ENCODE measurements at regions not wholly inside any gene's neighbourhood (a gene's known extent, or its start where the extent isn't known, plus 50 kb on each side); places are given as distances from the start of the nearest gene placed in this dataset.

DNA sequence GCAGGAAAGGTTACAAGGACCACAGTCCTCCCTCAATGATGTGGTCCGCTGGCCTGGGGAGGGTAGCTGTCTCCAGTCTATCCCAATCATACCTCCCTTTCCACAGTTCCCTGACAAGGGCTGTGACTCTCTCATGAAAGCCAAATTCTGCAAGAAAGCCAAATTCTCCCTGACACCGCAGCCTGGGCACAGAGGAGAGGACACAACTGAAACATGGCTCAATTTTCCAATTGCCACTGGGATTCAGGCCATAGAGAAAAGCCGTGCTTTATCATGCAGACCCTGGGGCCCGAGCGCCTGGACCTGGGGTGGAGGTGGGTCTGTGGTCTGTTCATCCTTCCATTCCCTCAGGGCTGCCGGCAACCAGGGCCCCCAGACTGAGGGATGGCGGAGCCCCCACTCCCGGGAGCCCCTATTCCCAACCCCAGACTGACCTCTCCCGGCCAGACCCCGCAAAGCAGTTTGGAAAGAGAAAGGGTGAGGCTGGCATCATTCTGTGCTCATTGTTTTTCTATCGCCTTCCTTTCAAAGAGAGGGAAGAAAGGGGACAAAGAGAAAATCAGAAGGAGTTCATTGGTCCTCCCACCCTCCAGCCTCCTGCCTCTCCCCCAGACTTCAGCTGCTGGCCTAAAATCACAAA is 239.5 kb downstream of the BUD13 start:
- TF ChIP-seq, protein P1, sequence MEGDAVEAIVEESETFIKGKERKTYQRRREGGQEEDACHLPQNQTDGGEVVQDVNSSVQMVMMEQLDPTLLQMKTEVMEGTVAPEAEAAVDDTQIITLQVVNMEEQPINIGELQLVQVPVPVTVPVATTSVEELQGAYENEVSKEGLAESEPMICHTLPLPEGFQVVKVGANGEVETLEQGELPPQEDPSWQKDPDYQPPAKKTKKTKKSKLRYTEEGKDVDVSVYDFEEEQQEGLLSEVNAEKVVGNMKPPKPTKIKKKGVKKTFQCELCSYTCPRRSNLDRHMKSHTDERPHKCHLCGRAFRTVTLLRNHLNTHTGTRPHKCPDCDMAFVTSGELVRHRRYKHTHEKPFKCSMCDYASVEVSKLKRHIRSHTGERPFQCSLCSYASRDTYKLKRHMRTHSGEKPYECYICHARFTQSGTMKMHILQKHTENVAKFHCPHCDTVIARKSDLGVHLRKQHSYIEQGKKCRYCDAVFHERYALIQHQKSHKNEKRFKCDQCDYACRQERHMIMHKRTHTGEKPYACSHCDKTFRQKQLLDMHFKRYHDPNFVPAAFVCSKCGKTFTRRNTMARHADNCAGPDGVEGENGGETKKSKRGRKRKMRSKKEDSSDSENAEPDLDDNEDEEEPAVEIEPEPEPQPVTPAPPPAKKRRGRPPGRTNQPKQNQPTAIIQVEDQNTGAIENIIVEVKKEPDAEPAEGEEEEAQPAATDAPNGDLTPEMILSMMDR (IDR thresholded peaks at IDR 0.05; ENCODE audit: low read depth, low read length), result no peak
- no peak overlapping the region for H3K4me3 ChIP-seq (ENCODE audit: low read depth, low read length)

DNA sequence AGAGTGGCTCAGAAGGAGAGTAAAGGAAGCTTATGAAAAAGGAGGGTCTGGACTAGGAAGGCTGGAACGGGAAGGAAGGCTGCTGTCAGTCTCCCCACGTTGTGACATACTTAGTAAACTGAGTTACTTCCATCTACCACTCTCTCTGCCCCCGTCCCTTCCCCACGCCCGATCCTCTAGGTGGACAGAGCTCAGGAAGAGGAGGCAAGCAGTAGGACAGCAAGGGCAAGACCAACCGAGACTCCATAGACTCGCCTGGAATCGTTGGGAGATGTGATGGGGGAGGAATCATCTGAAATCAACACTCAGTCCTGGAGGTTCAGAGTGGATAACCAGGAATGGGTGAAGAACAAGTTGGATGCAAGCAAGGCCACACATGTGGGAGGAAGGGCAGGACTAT is 240.7 kb downstream of the BUD13 start:
- H3K4me3 ChIP-seq (ENCODE audit: low read depth, low read length), result no peak overlapping the region
- TF ChIP-seq, protein P1 (IDR thresholded peaks at IDR 0.05; ENCODE audit: low read depth, low read length), result no peak

DNA sequence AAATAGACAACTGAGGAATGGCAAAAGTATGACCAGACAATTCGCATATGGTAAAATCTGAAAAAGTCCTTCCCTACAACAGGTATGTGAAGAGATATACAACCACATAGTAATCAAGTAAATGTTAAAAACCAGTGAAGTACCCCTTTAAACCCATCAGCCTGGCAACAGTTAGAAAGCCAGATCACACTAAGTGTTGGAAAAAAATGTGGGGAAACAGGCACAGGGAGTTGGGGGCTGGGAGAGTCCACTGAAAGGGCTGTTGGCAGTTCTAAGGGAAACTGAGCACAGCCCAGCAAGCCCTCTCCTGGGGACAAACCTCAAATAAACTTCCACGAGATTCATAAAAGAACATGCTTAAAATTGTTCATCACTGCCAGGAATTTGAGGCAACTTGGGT is 242.1 kb downstream of the BUD13 start:
- TF ChIP-seq, protein P1 (IDR thresholded peaks at IDR 0.05; ENCODE audit: low read depth, low read length), result no peak
- no peak overlapping the region for H3K4me3 ChIP-seq (ENCODE audit: low read depth, low read length)

DNA sequence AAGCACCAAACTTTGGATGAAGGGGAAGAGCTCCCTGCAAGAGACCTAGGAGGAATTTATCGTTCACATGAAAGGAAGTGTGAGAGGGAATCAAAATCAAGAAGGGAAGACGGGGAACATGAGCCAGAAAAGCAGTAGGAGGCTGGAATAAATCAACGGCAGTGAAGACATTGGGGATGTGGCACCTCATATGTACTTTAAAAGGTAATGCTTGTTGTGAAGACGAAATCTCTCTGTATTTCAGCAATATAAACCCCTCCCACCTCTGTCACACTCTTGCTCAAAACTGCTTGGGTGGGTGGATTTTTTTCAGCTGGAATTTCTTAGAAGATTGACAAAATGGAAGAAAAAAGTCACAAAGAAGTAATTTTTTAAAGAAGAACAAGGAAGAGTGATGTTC is 243.5 kb downstream of the BUD13 start:
- TF ChIP-seq, protein P1 (IDR thresholded peaks at IDR 0.05; ENCODE audit: low read depth, low read length), result no peak
- H3K4me3 ChIP-seq (ENCODE audit: low read depth, low read length), result no peak overlapping the region

DNA sequence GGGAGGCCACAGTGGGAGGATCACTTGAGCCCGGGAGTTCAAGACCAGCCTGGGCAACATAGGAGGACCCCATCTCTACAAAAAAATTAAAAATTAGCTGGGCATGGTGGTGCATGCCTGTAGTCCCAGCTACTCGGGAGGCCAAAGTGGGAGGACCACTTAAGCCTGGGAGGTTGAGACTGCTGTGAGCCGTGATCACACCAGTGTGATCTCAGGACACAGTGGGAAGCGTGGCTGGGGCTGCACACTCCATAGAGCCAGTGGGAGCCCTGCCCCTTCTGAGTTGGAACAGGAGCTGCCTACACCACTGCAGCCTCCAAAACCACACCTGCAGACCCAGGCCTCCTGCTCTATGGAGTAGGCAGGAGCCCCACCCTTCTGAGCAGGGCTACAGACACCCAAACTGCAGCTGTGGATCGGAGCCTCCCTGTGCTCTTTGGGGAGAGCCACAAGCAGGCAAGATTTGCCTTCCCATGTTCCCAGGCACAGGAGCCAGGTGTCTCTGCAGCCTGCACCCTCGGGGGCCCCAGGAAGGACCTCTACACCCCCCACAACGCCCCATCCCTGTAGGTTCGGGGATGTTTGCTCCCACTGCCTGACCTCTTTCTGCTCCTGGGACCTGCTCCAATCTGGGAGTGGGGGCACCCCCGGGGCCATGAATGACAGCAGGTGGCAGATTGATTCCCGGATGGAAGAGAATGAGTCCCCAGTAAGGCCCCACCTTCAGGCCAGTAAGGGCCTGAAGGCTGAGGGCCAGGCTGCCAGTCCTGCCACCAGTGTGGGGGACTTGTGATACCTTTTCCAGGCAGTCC is 245.4 kb downstream of the BUD13 start:
- no peak overlapping the region for H3K4me3 ChIP-seq (ENCODE audit: low read depth, low read length)
- TF ChIP-seq, protein P1 (IDR thresholded peaks at IDR 0.05; ENCODE audit: low read depth, low read length), result no peak

DNA sequence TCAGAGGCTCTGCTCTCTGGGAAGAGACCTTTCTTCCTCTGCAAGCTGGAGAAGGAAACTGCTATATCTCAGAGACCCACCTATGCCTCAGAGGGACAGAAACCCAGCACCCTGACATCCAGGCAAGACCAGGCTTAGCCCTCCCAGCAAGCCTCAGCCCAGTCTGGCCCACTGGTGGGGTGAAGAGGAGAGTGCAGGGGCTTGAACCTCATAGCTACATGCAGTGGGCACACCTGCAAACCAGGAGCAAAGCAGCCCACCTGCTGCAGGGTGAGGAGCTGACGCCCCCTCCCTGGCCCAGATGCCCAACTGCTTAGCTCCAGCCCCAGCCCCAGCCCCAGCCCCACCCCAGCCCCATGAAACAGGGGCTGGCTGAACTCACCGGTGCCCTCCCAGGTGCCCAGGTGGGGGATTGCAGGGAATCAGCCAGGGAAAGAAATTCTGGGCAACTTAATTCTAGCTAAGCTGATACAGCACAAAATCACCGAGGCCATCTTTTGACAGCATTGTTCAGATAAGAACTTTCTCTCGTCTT is 246.8 kb downstream of the BUD13 start:
- TF ChIP-seq, protein P1 (IDR thresholded peaks at IDR 0.05; ENCODE audit: low read depth, low read length), result no peak
- no peak overlapping the region for H3K4me3 ChIP-seq (ENCODE audit: low read depth, low read length)

DNA sequence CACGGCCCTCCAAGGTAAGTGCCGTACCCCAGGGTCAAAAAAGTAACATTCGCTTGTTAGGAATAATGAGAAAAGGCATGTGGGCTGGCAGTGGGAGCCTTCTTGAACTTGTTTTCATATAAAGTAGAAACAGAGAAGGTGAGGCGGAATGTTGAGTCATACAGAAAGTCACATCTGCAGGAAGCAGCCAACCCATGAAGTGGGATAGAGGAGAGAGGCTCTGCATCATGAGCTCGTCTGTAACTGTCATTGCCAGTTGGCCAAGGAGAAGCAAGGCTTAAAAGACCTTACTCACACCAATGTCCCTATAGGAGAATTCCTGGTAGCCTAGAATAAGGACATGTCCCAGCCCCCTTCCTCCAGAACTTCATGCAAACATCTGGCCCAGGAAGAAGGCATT is 253.3 kb downstream of the BUD13 start:
- TF ChIP-seq, protein P1 (IDR thresholded peaks at IDR 0.05; ENCODE audit: low read depth, low read length), result no peak
- no peak overlapping the region for H3K4me3 ChIP-seq (ENCODE audit: low read depth, low read length)
